MM.1S (cell line): ENCODE measurements at regions not wholly inside any gene's neighbourhood (a gene's known extent, or its start where the extent isn't known, plus 50 kb on each side); places are given as distances from the start of the nearest gene placed in this dataset.
A peak's percentile ranks its signal among the peaks of the same experiment; 100 is the strongest.
"Not testable (repeated sequence)": the region's sequence is repeated elsewhere in the genome, so short reads cannot be mapped to it uniquely, and the experiment has no call there.

Source experiments
- DNase-seq: peaks from one replicate; pipeline ENCODE4 v3.0.0-alpha.2; 2015
- H2AFZ ChIP-seq: fragments of 300-600 bp; sonication (generic); 2 replicates; pipeline ENCODE4 v1.6.0; 2016; ENCODE audit warnings: antibody characterized with exemption, low read length
- H3F3A ChIP-seq: fragments of 300-600 bp; sonication (generic); 2 replicates; pipeline ENCODE4 v1.6.1; 2016; ENCODE audit warnings: mild to moderate bottlenecking, antibody characterized with exemption, low read length, moderate library complexity, mixed read lengths; ENCODE audit not compliant: insufficient read depth
- H3K27ac ChIP-seq: fragments of 300-600 bp; sonication (generic); 2 replicates; pipeline ENCODE4 v1.5.1; 2016; ENCODE audit warnings: mild to moderate bottlenecking, low read length
- H3K27me3 ChIP-seq: fragments of 300-600 bp; sonication (generic); replicated peaks from 2 replicates; pipeline ENCODE4 v1.6.0; 2016; ENCODE audit warnings: low read length; ENCODE audit not compliant: insufficient read depth
- H3K36me3 ChIP-seq: fragments of 300-600 bp; sonication (generic); replicated peaks from 2 replicates; pipeline ENCODE4 v1.6.1; 2016; ENCODE audit warnings: mild to moderate bottlenecking, low read length, mixed read lengths; ENCODE audit not compliant: insufficient read depth
- H3K4me1 ChIP-seq: fragments of 300-600 bp; sonication (generic); 2 replicates; pipeline ENCODE4 v1.6.1; 2016; ENCODE audit warnings: low read length, mixed read lengths
- H3K4me2 ChIP-seq: fragments of 300-600 bp; sonication (generic); 2 replicates; pipeline ENCODE4 v1.6.0; 2016; ENCODE audit warnings: low read depth, low read length
- H3K4me3 ChIP-seq: fragments of 300-600 bp; sonication (generic); 2 replicates; pipeline ENCODE4 v1.5.1; 2016; ENCODE audit warnings: low read length, mixed read lengths
- H3K79me2 ChIP-seq: fragments of 300-600 bp; sonication (generic); 2 replicates; pipeline ENCODE4 v1.6.1; 2016; ENCODE audit warnings: mixed run types, low read length, mixed read lengths
- H3K9ac ChIP-seq: fragments of 300-600 bp; sonication (generic); 2 replicates; pipeline ENCODE4 v1.6.1; 2016; ENCODE audit warnings: low read length, mixed read lengths
- H3K9me2 ChIP-seq: fragments of 300-600 bp; sonication (generic); replicated peaks from 2 replicates; pipeline ENCODE4 v1.6.1; 2016; ENCODE audit warnings: mild to moderate bottlenecking, low read length, mixed read lengths; ENCODE audit not compliant: insufficient read depth
- H3K9me3 ChIP-seq: fragments of 300-600 bp; sonication (generic); replicated peaks from 2 replicates; pipeline ENCODE4 v1.6.1; 2016; ENCODE audit warnings: mild to moderate bottlenecking, low read length, mixed read lengths; ENCODE audit not compliant: insufficient read depth
- H4K20me1 ChIP-seq: fragments of 300-600 bp; sonication (generic); 2 replicates; pipeline ENCODE4 v1.6.1; 2016; ENCODE audit warnings: mild to moderate bottlenecking, low read length, moderate library complexity, mixed read lengths; ENCODE audit not compliant: insufficient read depth
- EZH2 ChIP-seq: fragments of 300-600 bp; sonication (generic); optimal IDR thresholded peaks from 2 replicates; pipeline ENCODE3; 2017; ENCODE audit warnings: low read depth, mild to moderate bottlenecking, antibody characterized with exemption, low read length, mixed read lengths
- EZH2phosphoT487 ChIP-seq: fragments of 300-600 bp; sonication (generic); IDR thresholded peaks from 2 replicates; pipeline ENCODE4 v1.6.1; 2018; ENCODE audit warnings: antibody characterized with exemption, low read length
- TF ChIP-seq, protein P1 (sequence below): fragments of 300-600 bp; sonication (generic); IDR thresholded peaks from 2 replicates; pipeline ENCODE4 v1.5.1; 2016; ENCODE audit warnings: antibody characterized with exemption, low read length, mixed read lengths

GRCh38 chr21:28018741-28019669 is 973.7 kb downstream of the LTN1 start:
- Histone ChIP-seq H3K27ac (no peak overlapping the region), H3K36me3 (no peaks in the 10 kb centered on the region), H3K27me3 (no peaks in the 10 kb centered on the region), H3K9me2 (no peaks in the 10 kb centered on the region), H3K9ac (no peak overlapping the region), H3K4me2 (peak overlapping the region; percentile 54), H3K4me1 (no peaks in the 10 kb centered on the region), H3K79me2 (no peaks in the 10 kb centered on the region), H4K20me1 (no peaks in the 10 kb centered on the region), H2AFZ (peak overlapping the region; percentile 54; the same call in 1 of the 2 replicates), H3F3A (no peaks in the 10 kb centered on the region), H3K9me3 (no peaks in the 10 kb centered on the region), H3K4me3 (peak overlapping the region; percentile 32; the same call in 1 of the 2 replicates)
- TF ChIP-seq EZH2 (no peak), EZH2phosphoT487 (no peak)
- TF ChIP-seq, protein P1, sequence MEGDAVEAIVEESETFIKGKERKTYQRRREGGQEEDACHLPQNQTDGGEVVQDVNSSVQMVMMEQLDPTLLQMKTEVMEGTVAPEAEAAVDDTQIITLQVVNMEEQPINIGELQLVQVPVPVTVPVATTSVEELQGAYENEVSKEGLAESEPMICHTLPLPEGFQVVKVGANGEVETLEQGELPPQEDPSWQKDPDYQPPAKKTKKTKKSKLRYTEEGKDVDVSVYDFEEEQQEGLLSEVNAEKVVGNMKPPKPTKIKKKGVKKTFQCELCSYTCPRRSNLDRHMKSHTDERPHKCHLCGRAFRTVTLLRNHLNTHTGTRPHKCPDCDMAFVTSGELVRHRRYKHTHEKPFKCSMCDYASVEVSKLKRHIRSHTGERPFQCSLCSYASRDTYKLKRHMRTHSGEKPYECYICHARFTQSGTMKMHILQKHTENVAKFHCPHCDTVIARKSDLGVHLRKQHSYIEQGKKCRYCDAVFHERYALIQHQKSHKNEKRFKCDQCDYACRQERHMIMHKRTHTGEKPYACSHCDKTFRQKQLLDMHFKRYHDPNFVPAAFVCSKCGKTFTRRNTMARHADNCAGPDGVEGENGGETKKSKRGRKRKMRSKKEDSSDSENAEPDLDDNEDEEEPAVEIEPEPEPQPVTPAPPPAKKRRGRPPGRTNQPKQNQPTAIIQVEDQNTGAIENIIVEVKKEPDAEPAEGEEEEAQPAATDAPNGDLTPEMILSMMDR, result peak; percentile 50
- peak; percentile 85 for DNase-seq

GRCh38 chr21:28018213-28018612 is 974.5 kb downstream of the LTN1 start:
- no peak for DNase-seq
- Histone ChIP-seq H3K36me3 (no peaks in the 10 kb centered on the region), H3K4me1 (no peaks in the 10 kb centered on the region), H3K79me2 (no peaks in the 10 kb centered on the region), H3K27ac (no peak overlapping the region), H3K9me3 (no peaks in the 10 kb centered on the region), H4K20me1 (no peaks in the 10 kb centered on the region), H3K9ac (no peak overlapping the region), H3K9me2 (no peaks in the 10 kb centered on the region), H3K4me2 (no peak overlapping the region), H3K4me3 (no peak overlapping the region), H3K27me3 (no peaks in the 10 kb centered on the region), H2AFZ (no peak overlapping the region), H3F3A (no peaks in the 10 kb centered on the region)
- no peak for TF ChIP-seq EZH2phosphoT487
- TF ChIP-seq EZH2, result no peak
- TF ChIP-seq, protein P1, result no peak

DNA sequence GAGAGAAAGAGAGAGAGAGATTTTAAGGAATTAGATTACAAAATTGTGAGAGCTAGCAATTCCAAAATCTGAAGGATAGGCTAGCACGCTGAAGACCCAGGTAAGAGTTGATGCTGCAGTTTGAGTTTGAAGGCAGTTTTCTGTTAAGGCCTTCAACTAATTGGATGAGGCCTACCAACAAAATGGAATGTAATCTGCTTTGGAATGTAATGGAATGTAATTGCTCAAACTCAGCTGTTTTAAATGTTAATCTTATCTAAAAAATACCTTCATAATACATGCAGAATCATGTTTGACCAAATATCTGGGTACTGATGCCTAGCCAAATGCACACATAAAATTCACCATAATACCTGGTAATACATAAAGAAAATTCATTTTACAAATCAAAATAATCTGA is 976.1 kb downstream of the LTN1 start:
- Histone ChIP-seq H3K9me3 (no peaks in the 10 kb centered on the region), H3K79me2 (no peaks in the 10 kb centered on the region), H3K27me3 (no peaks in the 10 kb centered on the region), H3K27ac (no peak overlapping the region), H3F3A (no peaks in the 10 kb centered on the region), H3K4me2 (no peak overlapping the region), H3K9ac (no peak overlapping the region), H4K20me1 (no peaks in the 10 kb centered on the region), H3K4me1 (no peaks in the 10 kb centered on the region), H3K9me2 (no peaks in the 10 kb centered on the region), H3K36me3 (no peaks in the 10 kb centered on the region), H3K4me3 (no peak overlapping the region), H2AFZ (no peak overlapping the region)
- TF ChIP-seq EZH2 (no peak), EZH2phosphoT487 (no peak)
- TF ChIP-seq, protein P1, result no peak
- DNase-seq, result no peak

- not testable (repeated sequence) for DNase-seq, H4K20me1 ChIP-seq, H3K36me3 ChIP-seq, H3K9me2 ChIP-seq, H3K27me3 ChIP-seq, H3K79me2 ChIP-seq, H3K27ac ChIP-seq, H2AFZ ChIP-seq, H3K9ac ChIP-seq, H3K4me3 ChIP-seq, H3K4me2 ChIP-seq, H3K9me3 ChIP-seq, H3F3A ChIP-seq, H3K4me1 ChIP-seq
Measured at GRCh38 chr21:28013123-28013522, 979.6 kb downstream of the LTN1 start.

GRCh38 chr21:28011970-28012369 is 980.7 kb downstream of the LTN1 start:
- not testable (repeated sequence) for H3K4me3 ChIP-seq, H3K36me3 ChIP-seq, H3K4me1 ChIP-seq, H3K79me2 ChIP-seq, H3K4me2 ChIP-seq, H3K27ac ChIP-seq, H4K20me1 ChIP-seq, H3K9me2 ChIP-seq, H3K27me3 ChIP-seq, H3F3A ChIP-seq, H3K9ac ChIP-seq, DNase-seq, H2AFZ ChIP-seq, H3K9me3 ChIP-seq
